GM19238 (cell line): ENCODE measurements at regions not wholly inside any gene's neighbourhood (a gene's known extent, or its start where the extent isn't known, plus 50 kb on each side); places are given as distances from the start of the nearest gene placed in this dataset.

Experiments
- DNase-seq: peaks from one replicate; pipeline ENCODE4 v3.0.0; 2011; ENCODE audit warnings: low spot score; ENCODE audit not compliant: insufficient read length

DNA sequence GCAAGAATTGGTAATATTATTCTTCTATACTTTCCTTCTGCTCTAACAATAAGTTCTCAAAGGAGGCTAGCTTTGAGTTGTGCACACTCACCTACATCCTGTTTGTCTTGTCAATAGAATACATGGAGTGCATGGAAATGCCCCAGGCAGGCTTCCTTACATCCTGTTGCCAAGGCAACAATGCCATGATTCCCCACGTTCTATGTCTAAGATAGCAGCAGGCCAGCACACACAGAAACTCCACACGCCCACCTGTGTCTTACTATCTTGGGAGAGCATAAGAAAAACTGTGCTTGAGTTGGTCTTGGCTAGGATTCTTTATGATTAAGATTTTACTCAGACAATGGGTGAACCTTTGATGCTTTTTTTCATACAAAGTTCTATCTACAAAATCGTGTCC is 379.2 kb downstream of the AASDHPPT start:
- DNase-seq, result no peak

DNA sequence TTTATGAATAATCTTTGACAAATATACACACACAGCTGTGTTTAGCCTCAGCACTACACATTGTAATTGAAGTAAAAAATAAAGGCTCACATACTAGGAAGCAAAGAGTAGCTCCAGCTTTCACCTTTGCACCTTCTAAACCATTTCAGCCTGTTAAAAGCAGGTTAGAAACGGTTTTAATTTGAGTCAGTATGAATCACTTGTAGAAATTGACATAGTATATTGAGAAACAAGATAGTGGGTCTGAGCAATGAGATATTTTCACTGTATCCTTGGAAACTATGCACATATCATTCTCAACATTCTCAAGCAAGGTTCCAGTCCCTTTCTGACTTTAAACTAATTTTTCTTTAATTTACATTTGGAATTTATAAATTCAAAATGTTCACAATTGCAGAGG is 380.3 kb downstream of the AASDHPPT start:
- DNase-seq, result no peak

DNA sequence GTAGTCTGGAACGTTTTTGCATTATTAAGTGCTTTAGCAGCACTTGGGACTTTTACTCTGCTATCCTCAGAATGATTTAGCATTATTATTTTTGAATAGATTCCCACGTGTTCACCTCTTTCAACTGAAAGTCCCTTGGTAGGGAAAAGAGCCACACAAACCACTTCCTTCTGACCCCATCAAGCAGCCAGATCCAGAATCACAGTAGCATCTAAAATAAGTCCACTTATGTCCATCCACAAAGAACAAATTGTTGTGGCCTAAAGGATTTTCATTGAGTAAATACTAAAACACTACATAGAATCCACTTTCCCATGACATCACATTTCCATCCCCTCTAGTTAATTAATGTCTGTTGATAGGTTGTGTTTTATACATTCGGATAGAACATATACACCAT is 381.7 kb downstream of the AASDHPPT start:
- no peak for DNase-seq

DNA sequence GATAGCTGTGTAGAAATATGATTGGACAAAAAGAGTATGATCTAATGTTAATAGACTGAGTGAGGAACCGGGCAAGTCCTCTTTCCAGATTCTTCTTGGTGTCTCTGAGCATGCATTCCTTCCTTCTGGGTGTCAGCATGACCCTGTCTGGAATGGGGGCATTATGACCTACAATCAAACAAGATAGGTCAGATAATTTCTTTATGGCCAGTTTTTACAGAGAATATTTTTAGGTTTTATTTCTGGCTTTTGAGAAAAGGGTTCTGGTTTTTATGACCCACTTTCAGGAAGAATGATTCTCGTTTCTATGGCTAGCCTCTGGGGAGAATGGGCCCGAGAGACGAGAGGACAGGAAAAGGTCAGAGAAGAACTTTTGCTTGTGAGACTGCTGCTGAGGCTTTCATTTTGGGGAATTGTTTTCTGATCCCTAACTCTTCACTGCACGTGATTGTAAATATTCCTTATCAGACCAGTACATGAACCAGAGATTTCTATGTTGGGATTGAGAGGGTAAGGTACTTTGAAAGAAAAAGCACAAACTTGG is 383.8 kb downstream of the AASDHPPT start:
- DNase-seq, result no peak

DNA sequence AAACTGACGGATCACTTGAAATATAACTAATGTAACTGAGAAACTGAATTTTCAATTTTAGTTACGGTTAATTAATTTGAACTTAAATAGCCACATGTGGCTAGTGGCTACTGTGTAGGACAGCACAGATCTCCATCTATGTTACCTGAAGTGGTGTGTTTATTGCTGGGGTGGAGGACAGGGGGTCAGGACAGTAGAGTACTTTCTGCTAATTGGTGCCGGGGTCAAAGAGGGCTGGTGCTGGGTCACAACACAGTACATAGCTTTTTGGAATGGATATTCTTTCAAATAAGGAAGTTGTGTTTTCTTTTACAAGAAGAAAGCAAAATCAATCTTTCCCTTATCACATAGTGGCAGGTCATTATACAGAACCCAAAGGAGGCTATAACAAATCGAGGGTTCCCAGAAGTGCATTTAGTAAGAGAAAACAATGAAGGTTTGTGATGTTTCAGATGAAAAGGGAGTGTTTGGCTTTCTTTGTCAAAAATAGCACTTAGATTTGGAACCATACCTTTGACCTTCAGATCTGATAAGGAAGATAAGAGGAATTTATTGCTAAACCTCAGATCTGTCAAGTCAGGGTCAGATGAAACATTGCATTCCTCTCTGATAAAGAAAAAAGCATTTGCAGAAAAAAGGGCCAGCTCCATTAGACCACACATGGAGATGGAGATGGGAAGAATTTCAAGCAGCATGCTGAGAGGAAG is 384.5 kb downstream of the AASDHPPT start:
- DNase-seq, result no peak

DNA sequence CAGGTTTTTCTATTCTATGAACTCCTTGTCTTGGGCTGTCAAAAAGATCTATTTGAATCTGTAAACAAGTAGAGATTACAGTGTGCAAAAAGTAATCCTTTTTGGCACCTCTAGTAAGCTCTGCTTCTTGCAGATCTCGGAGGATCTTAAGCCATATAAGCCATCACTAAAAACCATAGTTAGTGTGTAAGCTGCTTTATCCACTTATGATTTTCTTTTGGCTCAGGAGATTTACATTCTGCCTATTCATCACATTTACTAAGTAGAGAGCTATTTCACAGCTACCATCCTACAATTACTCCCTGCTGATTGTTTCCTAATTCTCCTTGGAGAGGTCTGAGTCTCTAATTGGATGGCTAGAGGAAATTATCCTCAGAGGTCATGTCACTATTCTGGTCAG is 385.7 kb downstream of the AASDHPPT start:
- no peak for DNase-seq

DNA sequence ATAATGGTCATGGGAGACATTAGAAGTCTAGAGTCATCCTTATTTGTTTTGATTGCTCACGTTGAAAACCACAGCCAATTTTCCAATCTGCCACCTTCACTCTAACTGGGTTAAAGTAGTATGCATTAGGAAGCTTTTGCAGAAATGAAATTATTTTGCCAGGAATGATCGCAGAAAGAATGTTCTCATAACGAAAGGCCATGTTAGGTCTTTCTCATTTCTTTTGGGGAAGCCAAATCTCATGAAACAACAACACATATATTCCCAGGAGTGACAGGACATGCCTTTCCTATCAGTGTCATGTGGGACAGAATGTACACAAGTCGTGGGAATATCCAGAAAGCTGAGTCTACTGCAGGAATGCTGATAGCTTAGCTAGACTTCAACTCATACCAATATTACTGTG is 386.3 kb downstream of the AASDHPPT start:
- DNase-seq, result no peak

DNA sequence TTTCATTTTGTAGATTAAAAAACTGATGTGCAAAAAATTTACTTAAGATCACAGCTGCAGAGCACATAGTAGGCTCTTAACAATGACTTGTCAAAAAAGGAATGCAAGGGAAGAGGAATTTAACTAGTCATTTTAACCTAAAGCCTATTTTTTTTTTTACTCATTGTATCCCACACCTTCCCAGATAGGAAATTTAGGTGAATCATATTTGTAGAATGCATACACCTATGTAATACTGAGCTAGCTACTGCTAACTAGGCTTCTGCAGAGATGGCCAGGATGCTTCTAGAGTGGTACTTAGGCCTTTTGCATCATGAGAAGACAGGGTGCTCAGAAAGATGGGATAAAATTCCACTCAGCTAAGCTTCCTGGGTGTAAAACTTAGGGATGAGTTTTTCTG is 387.3 kb downstream of the AASDHPPT start:
- DNase-seq, result no peak

DNA sequence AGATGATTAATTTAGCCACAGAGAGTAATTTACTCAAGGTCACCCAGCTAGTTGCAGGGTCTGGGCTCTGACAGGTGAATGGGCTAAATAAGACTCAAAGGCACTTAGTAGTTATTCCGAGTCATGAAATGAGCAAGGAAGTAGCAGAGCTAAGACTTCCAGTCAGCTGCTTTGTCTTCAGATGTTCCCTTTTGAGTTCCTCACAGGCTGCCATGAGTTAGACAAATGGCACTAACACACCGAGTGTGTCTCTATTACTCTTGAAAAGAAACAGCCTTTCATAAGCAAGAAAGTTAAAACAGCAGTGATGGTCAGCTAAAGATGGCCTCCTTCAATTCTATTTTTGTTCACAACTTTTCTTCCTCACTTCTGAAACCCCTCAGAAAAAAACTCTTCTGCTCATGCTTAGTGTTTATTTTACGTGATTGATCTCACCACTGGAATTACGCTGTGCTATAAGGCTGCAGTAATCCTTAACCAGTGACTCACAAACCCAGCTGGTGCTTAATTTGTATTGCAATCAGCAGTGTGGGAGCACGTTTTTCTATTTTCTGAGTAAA is 389.1 kb downstream of the AASDHPPT start:
- no peak for DNase-seq

DNA sequence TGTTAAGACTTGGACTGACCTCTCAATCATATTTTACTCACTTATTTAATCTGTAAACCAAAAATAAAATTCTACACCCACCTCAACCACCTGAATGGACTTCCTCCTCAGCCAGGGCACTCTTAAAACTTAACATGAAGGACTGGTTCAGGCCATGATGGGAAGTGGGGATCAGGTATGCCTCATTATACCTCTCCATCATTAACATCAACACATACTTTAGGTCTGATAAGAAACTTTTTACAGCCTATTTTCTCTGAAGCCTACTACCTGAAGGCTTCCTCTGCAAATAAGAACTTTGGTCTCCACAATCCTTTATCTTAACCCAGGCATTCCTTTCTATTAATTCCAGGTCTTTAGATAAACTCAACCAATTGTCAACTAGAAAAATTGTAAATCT is 390.0 kb downstream of the AASDHPPT start:
- no peak for DNase-seq

DNA sequence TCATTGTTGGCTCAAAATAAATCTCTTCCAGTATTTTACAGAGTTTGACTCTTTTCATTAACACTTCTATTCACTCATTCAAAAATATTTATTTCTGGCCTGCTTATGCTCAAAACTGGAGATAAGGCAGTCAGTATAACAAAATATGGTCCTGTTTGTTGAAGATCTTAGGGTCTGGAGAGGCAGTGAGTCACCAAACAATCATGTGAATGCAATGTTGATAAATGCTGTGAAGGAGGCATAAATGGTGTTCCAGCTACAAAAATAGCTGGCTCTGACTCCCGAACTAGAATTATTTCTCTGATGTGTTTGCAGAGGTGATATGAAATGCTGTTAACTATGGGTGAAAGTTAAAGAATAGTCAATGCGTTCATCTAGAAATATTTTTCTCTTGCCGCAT is 390.6 kb downstream of the AASDHPPT start:
- no peak for DNase-seq

DNA sequence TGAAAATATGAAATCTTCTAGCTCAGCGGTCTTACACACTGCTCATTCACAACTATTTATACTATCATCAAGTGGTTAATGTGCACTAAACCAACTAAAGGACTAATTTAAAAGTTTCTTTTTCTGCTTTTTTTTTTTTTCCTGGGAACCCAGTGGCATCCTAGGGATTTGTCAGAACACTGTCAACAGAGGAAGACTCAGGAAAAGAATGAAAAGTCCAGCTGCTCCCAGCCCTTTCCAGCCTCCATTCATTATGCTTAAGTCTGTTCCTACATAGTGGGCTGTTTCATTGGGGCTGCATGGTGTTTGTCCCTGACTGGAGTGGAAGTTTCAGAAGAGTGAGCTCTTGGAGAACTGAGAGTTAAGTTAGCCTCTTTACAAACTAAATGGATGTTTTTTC is 391.1 kb downstream of the AASDHPPT start:
- DNase-seq, result no peak

DNA sequence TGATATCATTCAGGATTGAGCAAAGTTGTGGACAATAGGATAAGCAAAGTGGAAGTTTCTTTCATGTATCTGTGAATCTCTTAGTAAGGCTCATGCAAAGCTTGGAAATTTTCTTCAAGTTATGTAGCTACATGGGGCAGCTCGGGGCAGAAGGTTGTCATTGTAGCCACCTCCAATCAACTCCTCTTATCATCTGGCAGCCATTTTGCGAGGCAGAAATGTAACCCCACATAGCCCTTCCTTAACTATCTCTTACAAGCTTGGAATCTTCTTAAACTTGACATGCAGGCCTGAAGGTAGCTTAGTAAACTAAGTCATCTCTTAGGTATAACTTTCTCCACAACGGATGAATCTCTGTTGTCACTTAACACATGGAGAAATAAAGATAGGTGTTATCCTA is 392.8 kb downstream of the AASDHPPT start:
- DNase-seq, result no peak

DNA sequence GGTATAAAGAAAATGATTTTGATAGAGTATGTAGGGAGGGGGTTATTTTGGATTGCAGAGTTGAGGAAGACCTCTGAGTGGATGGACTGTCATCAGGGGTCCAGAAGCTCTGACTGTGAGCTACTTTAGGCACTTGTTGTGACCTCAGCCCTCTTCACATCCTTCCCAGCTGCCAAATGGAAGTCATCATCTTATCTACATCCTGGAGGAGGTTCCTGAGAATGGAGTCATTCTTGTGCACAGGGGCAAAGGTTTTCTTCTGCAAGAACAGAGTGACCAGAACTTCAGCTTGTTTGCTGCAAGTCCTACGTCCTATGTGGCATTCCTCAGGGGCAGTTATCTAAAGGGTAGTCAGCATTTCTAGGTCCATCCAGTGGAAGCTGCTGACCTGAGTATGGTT is 393.8 kb downstream of the AASDHPPT start:
- no peak for DNase-seq

DNA sequence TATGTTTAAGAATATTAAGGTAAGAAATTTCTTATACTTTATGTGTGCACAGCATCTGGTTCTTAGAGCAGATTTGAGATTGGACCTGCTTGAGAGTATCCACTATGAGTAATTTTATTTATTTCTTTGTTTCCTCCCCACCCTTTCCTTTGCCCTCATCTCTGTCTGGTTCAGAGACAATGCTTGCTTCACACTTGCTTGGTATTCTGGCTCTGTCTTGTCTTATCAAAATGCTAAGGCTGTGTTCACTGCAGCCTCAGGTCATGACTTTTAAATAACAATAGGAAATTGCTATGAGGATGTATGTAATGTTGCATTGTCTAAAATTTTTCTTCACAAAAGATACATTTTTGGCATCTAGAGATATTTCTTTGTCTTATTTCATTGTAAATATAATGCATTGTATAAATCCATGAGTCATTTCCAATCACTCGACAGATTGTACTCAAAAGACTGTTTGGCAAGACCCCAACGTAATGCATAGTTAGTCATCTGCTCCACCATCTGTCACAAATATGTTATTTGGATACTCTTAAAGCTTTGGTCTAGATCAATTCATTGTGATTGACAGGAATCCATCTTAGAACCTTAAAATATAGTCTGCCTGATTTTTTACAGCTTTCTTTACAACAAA is 395.7 kb downstream of the AASDHPPT start:
- no peak for DNase-seq

DNA sequence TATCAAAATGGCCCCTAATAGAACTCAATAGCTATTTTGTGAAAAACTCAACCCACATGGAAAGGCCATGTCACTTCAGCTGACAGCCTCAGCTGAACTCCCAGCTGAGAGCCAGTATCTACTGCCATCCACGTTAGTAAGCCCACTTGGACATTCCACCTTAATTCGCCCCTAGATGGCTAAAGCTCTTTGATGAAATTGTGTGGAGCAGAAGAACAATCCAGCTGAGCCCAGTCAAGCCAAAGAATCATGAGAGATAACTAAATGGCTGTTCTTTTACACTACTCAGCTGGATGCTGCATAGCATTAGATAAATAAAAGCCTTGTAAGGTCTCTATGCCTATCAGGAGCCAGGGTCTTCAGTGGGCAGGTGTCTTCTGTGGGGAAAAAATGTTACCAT is 396.8 kb downstream of the AASDHPPT start:
- no peak for DNase-seq

DNA sequence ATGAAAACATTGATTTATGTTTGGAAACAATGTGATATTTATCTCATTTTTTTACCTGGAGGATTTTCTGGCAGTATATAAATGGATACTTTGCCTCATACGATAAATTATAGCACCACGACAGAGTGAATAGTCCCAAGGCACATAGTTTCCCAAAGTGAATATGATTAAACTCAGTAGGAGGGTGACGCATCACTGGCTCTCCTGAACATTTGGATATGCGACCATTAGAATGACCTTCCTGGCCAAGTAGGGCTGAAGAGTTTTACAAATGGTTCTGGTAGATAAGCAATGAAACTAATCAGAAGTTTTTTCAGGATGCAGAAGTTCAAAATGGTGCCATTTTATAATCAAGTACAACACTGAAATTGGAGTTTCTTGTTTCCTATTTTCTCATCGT is 397.7 kb downstream of the AASDHPPT start:
- no peak for DNase-seq

DNA sequence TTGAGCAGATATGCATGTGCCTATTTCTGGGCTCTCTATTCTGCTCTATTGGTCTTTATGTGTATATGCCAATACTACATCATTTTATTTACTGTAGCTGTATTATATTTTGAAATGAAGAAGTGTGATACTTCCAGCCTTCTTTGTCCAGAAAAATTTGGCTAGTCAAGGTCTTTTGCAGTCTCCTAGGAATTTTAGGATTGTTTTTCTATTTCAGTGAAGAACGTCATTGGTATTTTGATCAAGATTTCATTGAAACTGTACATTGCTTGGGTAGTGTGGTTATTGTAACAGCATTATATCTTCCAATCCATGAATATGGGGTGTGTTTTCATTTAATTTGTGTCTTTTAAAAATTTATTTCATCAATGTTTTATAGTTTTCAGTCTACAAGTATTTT is 400.3 kb downstream of the AASDHPPT start:
- DNase-seq, result no peak

DNA sequence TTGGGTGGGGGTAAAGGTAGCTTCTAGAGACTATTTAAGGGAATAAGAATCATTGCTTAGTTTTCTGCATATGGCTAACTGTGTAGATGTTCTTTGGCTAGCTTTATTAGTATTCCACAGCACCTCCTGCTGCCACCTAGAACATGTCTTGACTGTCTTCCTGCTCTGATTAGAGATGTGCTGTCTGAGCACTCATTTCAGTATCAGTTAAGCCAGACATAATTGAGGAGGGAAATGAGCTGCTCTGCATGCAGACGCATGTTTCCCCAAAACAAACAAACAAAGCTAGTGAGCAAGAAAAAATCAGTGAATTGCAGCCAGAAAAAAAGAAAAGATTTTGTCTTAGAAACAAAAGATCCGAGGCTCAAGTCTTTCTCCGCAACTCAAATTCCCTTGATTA is 402.2 kb downstream of the AASDHPPT start:
- DNase-seq, result no peak

DNA sequence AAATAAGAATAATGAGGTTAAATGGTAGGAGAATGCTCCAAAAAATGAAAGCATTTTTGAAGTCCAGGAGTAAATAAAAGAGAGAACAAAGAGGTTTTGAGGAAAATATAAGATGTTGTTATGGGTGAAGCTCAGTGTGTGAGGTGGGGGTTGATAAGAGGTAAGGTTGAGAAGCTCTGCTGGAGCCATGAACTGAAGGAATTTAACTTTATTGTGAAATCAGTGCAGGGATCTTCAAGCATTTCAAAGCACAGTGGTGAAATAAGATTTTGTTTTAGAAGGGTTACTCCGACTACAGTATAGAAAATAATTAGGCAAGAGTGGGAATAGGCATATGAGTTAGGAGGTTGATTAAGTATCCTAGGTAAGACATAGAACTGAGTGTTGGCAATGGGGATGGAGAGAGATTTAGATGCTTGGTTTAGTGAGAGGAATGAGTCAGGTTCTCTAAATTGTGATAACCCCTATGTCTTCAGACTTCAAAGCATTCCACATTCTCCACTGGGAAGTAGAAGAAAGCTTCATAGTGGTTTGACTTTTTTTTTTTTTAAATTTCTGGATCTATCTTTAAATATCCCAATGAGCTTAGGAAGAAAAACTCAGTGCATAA is 403.2 kb downstream of the AASDHPPT start:
- DNase-seq, result no peak

DNA sequence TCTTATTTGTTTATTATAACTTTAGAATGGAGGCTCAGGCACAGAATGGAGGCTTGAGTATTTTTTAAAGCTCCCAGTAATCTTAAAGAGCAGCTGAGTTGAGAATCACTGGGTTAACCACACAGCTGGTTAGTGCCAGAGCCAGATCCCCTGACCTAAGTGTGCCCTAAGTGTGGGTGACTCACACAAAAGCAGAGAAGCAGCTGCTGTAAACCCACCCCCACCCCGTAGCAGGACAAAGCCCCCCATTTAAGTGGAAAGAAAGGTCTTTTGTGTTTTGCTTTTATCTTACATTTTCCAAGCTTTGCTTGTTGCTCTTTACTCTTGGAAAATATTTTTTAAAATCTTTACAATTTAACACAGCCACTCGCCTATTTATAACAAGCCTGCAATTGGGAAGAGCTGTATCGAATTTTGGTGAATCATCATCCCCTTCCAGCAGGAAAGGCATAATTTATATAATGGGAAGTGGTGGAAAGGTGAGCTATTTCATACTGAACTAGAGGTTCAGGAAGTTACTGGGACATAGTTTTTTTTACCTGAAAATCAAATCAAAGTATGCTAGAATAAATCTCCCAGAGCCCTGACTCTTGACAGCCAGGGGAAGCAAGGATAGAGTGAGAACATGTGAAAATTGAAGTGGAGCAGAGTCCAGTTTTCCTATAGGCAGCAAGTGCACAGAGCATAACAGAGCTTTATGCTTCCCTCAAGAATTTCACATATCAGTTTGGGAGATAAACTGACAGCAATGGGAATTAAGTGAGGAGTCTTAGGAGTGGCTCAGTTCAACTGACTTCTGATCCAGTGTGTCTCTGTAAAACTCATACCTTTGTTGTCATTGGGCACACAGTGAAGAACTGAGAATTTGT is 405.7 kb downstream of the AASDHPPT start:
- no peak for DNase-seq
